ENCODE measurements at regions not wholly inside any gene's neighbourhood (a gene's known extent, or its start where the extent isn't known, plus 50 kb on each side); places are given as distances from the start of the nearest gene placed in this dataset.

DNA sequence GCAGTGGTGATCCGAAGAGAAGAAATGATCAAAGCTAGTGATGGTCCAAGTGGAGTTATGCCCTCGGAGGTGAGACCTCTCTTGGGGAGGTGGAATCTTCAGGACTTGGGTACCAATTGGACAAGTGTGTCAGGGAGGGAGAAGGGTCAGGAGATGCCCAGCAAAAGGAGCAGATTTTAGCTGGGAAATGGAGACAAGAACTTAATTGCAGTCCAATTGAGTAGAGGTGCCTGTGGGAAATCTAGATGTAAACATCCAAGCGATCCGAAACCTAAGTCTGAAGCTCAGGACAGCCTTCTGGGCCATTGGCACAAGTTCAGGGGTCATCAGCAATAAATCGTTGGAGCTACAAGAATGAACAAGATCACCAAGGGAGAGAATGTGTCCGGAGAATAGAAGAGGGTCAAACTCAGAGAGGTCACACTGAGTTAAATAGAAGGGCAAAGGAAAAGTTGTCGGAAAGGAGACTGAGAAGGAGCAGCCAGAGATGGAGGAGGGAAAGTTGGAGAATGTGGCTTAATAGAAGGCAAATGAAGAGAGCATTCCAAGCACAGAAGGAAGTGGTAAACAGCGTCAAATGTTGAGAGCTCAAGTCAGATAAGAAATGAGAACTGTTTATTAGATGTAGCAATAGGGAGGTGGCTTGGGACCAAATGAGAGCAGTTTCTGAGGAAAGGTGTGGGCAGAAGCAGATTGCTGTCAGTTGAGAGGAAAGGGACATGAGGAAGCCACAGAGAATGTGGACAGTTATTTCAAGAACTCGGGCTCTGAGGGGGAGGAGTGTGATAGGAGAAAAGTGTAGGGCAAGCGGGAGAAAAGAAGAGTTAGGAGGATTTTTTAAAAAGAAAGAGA, 64.2 kb upstream of the FNDC3B start:
- H3K4me1 Mint-ChIP-seq (ENCODE audit: unreplicated experiment): peaks cover 4% of the 10 kb centered on the region
- no peaks in the 10 kb centered on the region for H3K9me3 Mint-ChIP-seq (ENCODE audit: unreplicated experiment)
- no peaks in the 10 kb centered on the region for H3K36me3 Mint-ChIP-seq (ENCODE audit: low read depth, unreplicated experiment)
- TF ChIP-seq, protein P1, sequence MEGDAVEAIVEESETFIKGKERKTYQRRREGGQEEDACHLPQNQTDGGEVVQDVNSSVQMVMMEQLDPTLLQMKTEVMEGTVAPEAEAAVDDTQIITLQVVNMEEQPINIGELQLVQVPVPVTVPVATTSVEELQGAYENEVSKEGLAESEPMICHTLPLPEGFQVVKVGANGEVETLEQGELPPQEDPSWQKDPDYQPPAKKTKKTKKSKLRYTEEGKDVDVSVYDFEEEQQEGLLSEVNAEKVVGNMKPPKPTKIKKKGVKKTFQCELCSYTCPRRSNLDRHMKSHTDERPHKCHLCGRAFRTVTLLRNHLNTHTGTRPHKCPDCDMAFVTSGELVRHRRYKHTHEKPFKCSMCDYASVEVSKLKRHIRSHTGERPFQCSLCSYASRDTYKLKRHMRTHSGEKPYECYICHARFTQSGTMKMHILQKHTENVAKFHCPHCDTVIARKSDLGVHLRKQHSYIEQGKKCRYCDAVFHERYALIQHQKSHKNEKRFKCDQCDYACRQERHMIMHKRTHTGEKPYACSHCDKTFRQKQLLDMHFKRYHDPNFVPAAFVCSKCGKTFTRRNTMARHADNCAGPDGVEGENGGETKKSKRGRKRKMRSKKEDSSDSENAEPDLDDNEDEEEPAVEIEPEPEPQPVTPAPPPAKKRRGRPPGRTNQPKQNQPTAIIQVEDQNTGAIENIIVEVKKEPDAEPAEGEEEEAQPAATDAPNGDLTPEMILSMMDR (IDR thresholded peaks at IDR 0.05; ENCODE audit: unreplicated experiment): no peak
- no peak overlapping the region for H3K4me3 Mint-ChIP-seq (ENCODE audit: unreplicated experiment)
- H3K27me3 Mint-ChIP-seq (ENCODE audit: unreplicated experiment): peaks cover 3% of the 10 kb centered on the region
- H3K27ac Mint-ChIP-seq (ENCODE audit: unreplicated experiment): no peak overlapping the region
- no peak for DNase-seq (ENCODE audit: low spot score)

DNA sequence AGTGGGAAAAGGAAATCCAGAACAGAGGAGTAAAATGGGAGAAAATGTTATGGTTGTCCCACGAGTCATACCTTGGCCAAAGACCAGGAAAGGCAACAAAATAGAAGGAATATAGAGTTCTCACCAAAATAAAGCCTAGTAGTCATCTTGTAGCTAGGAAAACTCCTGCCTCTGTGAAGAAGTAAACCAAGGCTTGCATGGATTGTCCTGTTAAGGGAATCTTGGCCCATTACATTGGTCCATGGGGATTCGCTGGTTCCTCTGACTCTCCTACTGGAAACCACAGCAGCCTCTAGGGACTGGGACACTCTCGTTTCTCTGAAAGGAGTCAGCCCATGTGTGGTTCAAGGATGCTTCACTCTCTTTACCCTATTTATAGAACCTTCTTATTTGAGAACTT, 62.9 kb upstream of the FNDC3B start:
- H3K27me3 Mint-ChIP-seq (ENCODE audit: unreplicated experiment): no peaks in the 10 kb centered on the region
- H3K36me3 Mint-ChIP-seq (ENCODE audit: low read depth, unreplicated experiment): no peaks in the 10 kb centered on the region
- TF ChIP-seq, protein P1 (IDR thresholded peaks at IDR 0.05; ENCODE audit: unreplicated experiment): no peak
- no peak overlapping the region for H3K4me3 Mint-ChIP-seq (ENCODE audit: unreplicated experiment)
- no peaks in the 10 kb centered on the region for H3K9me3 Mint-ChIP-seq (ENCODE audit: unreplicated experiment)
- no peak for DNase-seq (ENCODE audit: low spot score)
- no peaks in the 10 kb centered on the region for H3K4me1 Mint-ChIP-seq (ENCODE audit: unreplicated experiment)
- H3K27ac Mint-ChIP-seq (ENCODE audit: unreplicated experiment): no peak overlapping the region

DNA sequence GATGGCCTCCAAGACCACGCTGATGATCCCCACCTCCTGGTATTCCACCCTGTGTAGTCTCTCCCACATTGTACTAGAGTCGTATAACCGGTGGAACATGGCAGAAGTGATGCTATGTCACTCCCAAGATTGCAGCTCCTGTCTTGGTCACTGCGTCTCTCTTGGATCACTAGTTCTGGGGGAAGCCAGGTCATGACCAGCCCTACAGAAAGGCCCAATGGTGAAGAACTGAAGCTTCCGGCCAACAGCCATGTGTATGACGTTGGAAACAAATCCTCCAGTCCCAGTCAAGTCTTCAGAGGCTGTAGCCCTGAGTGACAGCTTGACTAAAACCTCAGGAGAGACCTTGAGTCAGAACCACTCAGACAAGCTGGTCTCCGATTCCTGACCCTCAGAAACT, 61.9 kb upstream of the FNDC3B start:
- Mint-ChIP-seq H3K27ac (ENCODE audit: unreplicated experiment) (no peak overlapping the region), H3K9me3 (ENCODE audit: unreplicated experiment) (no peaks in the 10 kb centered on the region), H3K27me3 (ENCODE audit: unreplicated experiment) (no peaks in the 10 kb centered on the region), H3K4me1 (ENCODE audit: unreplicated experiment) (no peaks in the 10 kb centered on the region), H3K4me3 (ENCODE audit: unreplicated experiment) (no peak overlapping the region), H3K36me3 (ENCODE audit: low read depth, unreplicated experiment) (no peaks in the 10 kb centered on the region)
- TF ChIP-seq, protein P1 (IDR thresholded peaks at IDR 0.05; ENCODE audit: unreplicated experiment): no peak
- DNase-seq (ENCODE audit: low spot score): no peak

DNA sequence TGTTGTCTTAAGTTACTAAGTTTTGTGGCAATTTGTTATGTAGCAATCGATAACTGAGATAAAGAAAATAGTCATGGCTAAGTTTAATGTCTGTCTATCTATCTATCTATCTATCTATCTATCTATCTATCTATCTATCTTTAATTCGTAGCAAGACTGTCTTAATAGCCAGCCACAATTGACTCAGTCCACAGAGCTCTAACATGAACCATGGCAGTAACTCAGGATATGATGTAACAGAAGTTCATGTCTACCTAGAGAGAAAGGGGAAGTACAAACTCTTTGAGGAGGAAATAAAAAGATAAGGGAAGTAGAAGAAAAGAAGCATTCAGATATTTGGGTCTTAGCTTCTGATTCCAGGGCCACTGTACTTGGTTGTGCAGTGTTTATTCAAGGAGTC, 61.5 kb upstream of the FNDC3B start:
- no peak for DNase-seq (ENCODE audit: low spot score)
- Mint-ChIP-seq H3K36me3 (ENCODE audit: low read depth, unreplicated experiment) (no peaks in the 10 kb centered on the region), H3K27ac (ENCODE audit: unreplicated experiment) (no peak overlapping the region), H3K27me3 (ENCODE audit: unreplicated experiment) (no peaks in the 10 kb centered on the region), H3K9me3 (ENCODE audit: unreplicated experiment) (no peaks in the 10 kb centered on the region), H3K4me1 (ENCODE audit: unreplicated experiment) (no peaks in the 10 kb centered on the region), H3K4me3 (ENCODE audit: unreplicated experiment) (no peak overlapping the region)
- TF ChIP-seq, protein P1 (IDR thresholded peaks at IDR 0.05; ENCODE audit: unreplicated experiment): no peak

DNA sequence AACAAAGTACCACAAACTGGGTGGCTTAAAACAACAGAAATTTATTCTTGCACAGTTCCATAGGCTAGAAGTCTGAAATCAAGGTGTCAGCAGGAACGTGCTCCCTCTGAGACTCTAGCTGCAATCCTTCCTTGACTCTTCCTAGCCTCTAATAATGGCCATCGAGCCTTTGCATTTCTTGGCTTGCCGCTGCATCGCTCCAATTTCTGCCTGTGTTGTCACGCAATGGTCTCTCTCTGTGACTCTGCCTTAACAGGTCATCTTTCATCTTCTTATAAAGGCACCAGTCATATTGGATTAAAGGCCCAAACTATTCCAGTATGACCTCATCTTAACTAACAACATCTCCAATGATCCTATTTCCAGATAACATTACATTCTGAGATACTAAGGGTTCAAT, 61.0 kb upstream of the FNDC3B start:
- H3K36me3 Mint-ChIP-seq (ENCODE audit: low read depth, unreplicated experiment): no peaks in the 10 kb centered on the region
- H3K4me1 Mint-ChIP-seq (ENCODE audit: unreplicated experiment): no peaks in the 10 kb centered on the region
- DNase-seq (ENCODE audit: low spot score): no peak
- no peak overlapping the region for H3K27ac Mint-ChIP-seq (ENCODE audit: unreplicated experiment)
- no peak overlapping the region for H3K4me3 Mint-ChIP-seq (ENCODE audit: unreplicated experiment)
- TF ChIP-seq, protein P1 (IDR thresholded peaks at IDR 0.05; ENCODE audit: unreplicated experiment): no peak
- no peaks in the 10 kb centered on the region for H3K27me3 Mint-ChIP-seq (ENCODE audit: unreplicated experiment)
- H3K9me3 Mint-ChIP-seq (ENCODE audit: unreplicated experiment): no peaks in the 10 kb centered on the region

All from endothelial cell (in vitro differentiated cells).